HepG2 (cell line): ENCODE measurements at regions not wholly inside any gene's neighbourhood (a gene's known extent, or its start where the extent isn't known, plus 50 kb on each side); places are given as distances from the start of the nearest gene placed in this dataset.

ENCODE experiments used
- ATAC-seq: fragments of 200-7000 bp; cut with Tn5 transposase; 3 replicates; pipeline ENCODE4 v1.9.1; 2020; ENCODE audit warnings: mild to moderate bottlenecking, moderate library complexity
- BruUV-seq: library from RNA; stranded (reverse); fragments of 400-500 nt; replicated peaks from 2 replicates; lab custom pipeline; 2021; lab: Mats Ljungman, UMichigan
- CTCF ChIA-PET: fragments of 300-600 bp; formaldehyde crosslinking; extraction: SDS; loops from one replicate; lab custom pipeline; 2021; ENCODE audit warnings: low total read pairs, inconsistent platforms, low intra/inter-chr PET ratio; lab: Yijun Ruan, JAX
- POLR2A ChIA-PET: fragments of 350-600 bp; sonication (Branson Sonifier 250); formaldehyde crosslinking; loops from one replicate; lab custom pipeline; 2020; ENCODE audit warnings: antibody characterized with exemption, inconsistent platforms; lab: Yijun Ruan, JAX
- DNase-seq: peaks from one replicate; pipeline ENCODE4 v3.0.0-alpha.2; 2015; ENCODE audit warnings: low spot score
- FAIRE-seq: peaks from 3 replicates; lab custom pipeline; 2011; peaks lifted over from hg19 to GRCh38; lab: Jason Lieb, UNC
- H2AFZ ChIP-seq: one replicate; pipeline ENCODE4 v1.6.1; 2011; ENCODE audit warnings: low read length, inconsistent platforms
- H3K27ac ChIP-seq: fragments of 300-600 bp; 3 replicates; pipeline ENCODE4 v1.8.0; 2011; ENCODE audit warnings: mixed run types, mild to moderate bottlenecking, mixed read lengths, low read length, inconsistent platforms; ENCODE audit not compliant: insufficient read depth; ENCODE audit errors: extremely low read length
- H3K27me3 ChIP-seq, 2 experiments: fragments of 200-600 bp in 1 of 2; 2 replicates in 1 of 2; 3 replicates in 1 of 2; pipeline versions ENCODE4 v1.6.0 to v1.8.0; 2011; ENCODE audit warnings: low read length in 2 of 2, mild to moderate bottlenecking in 2 of 2, moderate library complexity in 2 of 2, inconsistent platforms in 1 of 2; ENCODE audit not compliant: insufficient read depth in 2 of 2, control insufficient read depth in 1 of 2
- H3K36me3 ChIP-seq, 2 experiments: fragments of 200-600 bp in 1 of 2; replicated peaks in 1 of 2; 2 replicates in 1 of 2; 3 replicates in 1 of 2; pipeline versions ENCODE4 v1.5.1 to v1.8.0; 2011; ENCODE audit warnings: low read length in 2 of 2, inconsistent platforms in 1 of 2; ENCODE audit not compliant: insufficient read depth in 2 of 2, control insufficient read depth in 1 of 2
- H3K4me1 ChIP-seq: 2 replicates; pipeline ENCODE4 v1.5.1; 2012; ENCODE audit warnings: low read length, inconsistent platforms; ENCODE audit not compliant: insufficient read depth
- H3K4me2 ChIP-seq: 2 replicates; pipeline ENCODE4 v1.6.0; 2011; ENCODE audit warnings: low read depth, low read length, inconsistent platforms
- H3K4me3 ChIP-seq, 3 experiments: fragments of 200-600 bp in 1 of 3; sonication (generic), shearing (Covaris generic) in 1 of 3; replicated peaks in 1 of 3; 2 replicates each; pipeline ENCODE4 v1.5.1; 2011 to 2016; ENCODE audit warnings: low read length in 3 of 3, inconsistent platforms in 2 of 3, low read depth in 2 of 3, mild to moderate bottlenecking in 2 of 3, control low read depth in 1 of 3, mixed read lengths in 1 of 3; ENCODE audit not compliant: insufficient read depth in 1 of 3
- H3K79me2 ChIP-seq: one replicate; pipeline ENCODE4 v1.6.1; 2011; ENCODE audit warnings: low read length, inconsistent platforms; ENCODE audit not compliant: insufficient read depth
- H3K9ac ChIP-seq: 2 replicates; pipeline ENCODE4 v1.6.0; 2011; ENCODE audit warnings: mild to moderate bottlenecking, low read depth, low read length, inconsistent platforms; ENCODE audit not compliant: insufficient read depth
- H3K9me3 ChIP-seq: 2 replicates; pipeline ENCODE4 v1.5.1; 2012; ENCODE audit warnings: mild to moderate bottlenecking, low read length
- H4K20me1 ChIP-seq: 2 replicates; pipeline ENCODE4 v1.6.0; 2011; ENCODE audit warnings: inconsistent platforms, mild to moderate bottlenecking, low read length, moderate library complexity; ENCODE audit not compliant: insufficient read depth
- AHR ChIP-seq: IDR thresholded peaks from 2 replicates; pipeline ENCODE4 v1.6.1; 2018; ENCODE audit warnings: missing genetic modification reagents, missing compliant biosample characterization
- ERF ChIP-seq: IDR thresholded peaks from 2 replicates; pipeline ENCODE4 v1.6.1; 2018; ENCODE audit warnings: missing biosample characterization, missing genetic modification reagents
- NFRKB ChIP-seq: fragments of 450-650 bp; IDR thresholded peaks from 2 replicates; pipeline ENCODE4 v1.6.1; 2017
- PAX8 ChIP-seq: sonication (generic); formaldehyde crosslinking; IDR thresholded peaks from 2 replicates; pipeline ENCODE4 v1.8.0; 2022; ENCODE audit warnings: mild to moderate bottlenecking, missing genetic modification reagents, borderline replicate concordance
- RXRA ChIP-seq: sonication (generic); formaldehyde crosslinking; IDR thresholded peaks from 2 replicates; pipeline ENCODE4 v1.5.1; 2020; ENCODE audit warnings: missing genetic modification reagents
- SMAD1 ChIP-seq: sonication (generic); formaldehyde crosslinking; IDR thresholded peaks from 2 replicates; pipeline ENCODE4 v1.4.0; 2020; ENCODE audit warnings: missing genetic modification reagents, low read depth, mild to moderate bottlenecking, borderline replicate concordance
- SP4 ChIP-seq: sonication (generic); formaldehyde crosslinking; IDR thresholded peaks from 2 replicates; pipeline ENCODE4 v1.8.1; 2023; ENCODE audit warnings: mild to moderate bottlenecking, missing genetic modification reagents
- ZFP37 ChIP-seq: sonication (generic); formaldehyde crosslinking; IDR thresholded peaks from 2 replicates; pipeline ENCODE4 v1.4.0; 2020; ENCODE audit warnings: missing genetic modification reagents, borderline replicate concordance
- ZFP62 ChIP-seq: sonication (generic); formaldehyde crosslinking; IDR thresholded peaks from 2 replicates; pipeline ENCODE4 v1.4.0; 2020; ENCODE audit warnings: missing genetic modification reagents
- ZNF335 ChIP-seq: sonication (generic); formaldehyde crosslinking; IDR thresholded peaks from 2 replicates; pipeline ENCODE4 v1.4.0; 2020; ENCODE audit warnings: missing genetic modification reagents
- ZNF598 ChIP-seq: sonication (generic); formaldehyde crosslinking; IDR thresholded peaks from 2 replicates; pipeline ENCODE4 v1.5.1; 2020; ENCODE audit warnings: mild to moderate bottlenecking, missing genetic modification reagents, borderline replicate concordance
- WGBS: methylation state at CpG from one replicate; pipeline ENCODE4 v1.1.6; 2017; ENCODE audit warnings: low lambda C conversion rate; 5-methylcytosine and 5-hydroxymethylcytosine counted together
- in situ Hi-C: cut with HindIII; loops from 2 replicates; pipeline ENCODE4 v1.10.0; 2017; ENCODE audit warnings: low pct_unique_long_range_greater_than_20kb; ENCODE audit not compliant: extremely low pct_ligation_motif_present
- intact Hi-C: fragments of 100-400 bp; cut with micrococcal nuclease; formaldehyde crosslinking; loops from one replicate; pipeline ENCODE4 v1.10.0; 2022; ENCODE audit not compliant: unreplicated experiment
- TF ChIP-seq, protein P1 (sequence below): IDR thresholded peaks from 2 replicates; pipeline ENCODE4 v1.4.0; 2020; ENCODE audit warnings: mild to moderate bottlenecking, missing genetic modification reagents
- TF ChIP-seq, protein P2 (sequence below): sonication (generic); formaldehyde crosslinking; IDR thresholded peaks from 2 replicates; pipeline ENCODE4 v1.8.1; 2023; ENCODE audit warnings: mild to moderate bottlenecking, missing genetic modification reagents
- TF ChIP-seq, protein P3 (sequence below): sonication (generic); formaldehyde crosslinking; IDR thresholded peaks from 2 replicates; pipeline ENCODE4 v1.8.0; 2022; ENCODE audit warnings: mild to moderate bottlenecking, missing genetic modification reagents, moderate library complexity
- TF ChIP-seq, protein P4 (sequence below): sonication (generic); formaldehyde crosslinking; IDR thresholded peaks from 2 replicates; pipeline ENCODE4 v1.9.0; 2022; ENCODE audit warnings: low read depth, missing genetic modification reagents
- TF ChIP-seq, protein P5 (sequence below): sonication (generic); formaldehyde crosslinking; IDR thresholded peaks from 2 replicates; pipeline ENCODE4 v1.4.0; 2020; ENCODE audit warnings: mild to moderate bottlenecking, missing genetic modification reagents, borderline replicate concordance

DNA sequence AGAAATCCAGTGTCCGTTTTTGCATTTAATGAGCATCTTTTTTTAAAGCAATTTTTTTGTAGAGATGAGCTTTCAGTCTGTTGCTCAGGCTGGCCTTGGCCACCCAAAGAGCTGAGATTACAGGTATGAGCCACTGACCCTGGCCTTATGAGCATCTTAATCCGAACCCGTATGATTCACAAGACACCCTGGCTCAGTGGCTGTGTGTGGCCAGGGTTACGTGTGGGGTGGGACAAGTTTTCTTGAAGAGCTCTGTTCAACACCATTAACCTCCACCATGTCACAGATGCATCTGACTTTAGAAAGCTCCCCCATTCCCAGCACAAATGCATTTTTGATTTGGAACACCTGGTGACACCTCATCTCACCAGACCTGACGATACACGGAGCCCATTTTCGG lies 166.5 kb upstream of the PITRM1 start (continued):
- TF ChIP-seq, protein P1, sequence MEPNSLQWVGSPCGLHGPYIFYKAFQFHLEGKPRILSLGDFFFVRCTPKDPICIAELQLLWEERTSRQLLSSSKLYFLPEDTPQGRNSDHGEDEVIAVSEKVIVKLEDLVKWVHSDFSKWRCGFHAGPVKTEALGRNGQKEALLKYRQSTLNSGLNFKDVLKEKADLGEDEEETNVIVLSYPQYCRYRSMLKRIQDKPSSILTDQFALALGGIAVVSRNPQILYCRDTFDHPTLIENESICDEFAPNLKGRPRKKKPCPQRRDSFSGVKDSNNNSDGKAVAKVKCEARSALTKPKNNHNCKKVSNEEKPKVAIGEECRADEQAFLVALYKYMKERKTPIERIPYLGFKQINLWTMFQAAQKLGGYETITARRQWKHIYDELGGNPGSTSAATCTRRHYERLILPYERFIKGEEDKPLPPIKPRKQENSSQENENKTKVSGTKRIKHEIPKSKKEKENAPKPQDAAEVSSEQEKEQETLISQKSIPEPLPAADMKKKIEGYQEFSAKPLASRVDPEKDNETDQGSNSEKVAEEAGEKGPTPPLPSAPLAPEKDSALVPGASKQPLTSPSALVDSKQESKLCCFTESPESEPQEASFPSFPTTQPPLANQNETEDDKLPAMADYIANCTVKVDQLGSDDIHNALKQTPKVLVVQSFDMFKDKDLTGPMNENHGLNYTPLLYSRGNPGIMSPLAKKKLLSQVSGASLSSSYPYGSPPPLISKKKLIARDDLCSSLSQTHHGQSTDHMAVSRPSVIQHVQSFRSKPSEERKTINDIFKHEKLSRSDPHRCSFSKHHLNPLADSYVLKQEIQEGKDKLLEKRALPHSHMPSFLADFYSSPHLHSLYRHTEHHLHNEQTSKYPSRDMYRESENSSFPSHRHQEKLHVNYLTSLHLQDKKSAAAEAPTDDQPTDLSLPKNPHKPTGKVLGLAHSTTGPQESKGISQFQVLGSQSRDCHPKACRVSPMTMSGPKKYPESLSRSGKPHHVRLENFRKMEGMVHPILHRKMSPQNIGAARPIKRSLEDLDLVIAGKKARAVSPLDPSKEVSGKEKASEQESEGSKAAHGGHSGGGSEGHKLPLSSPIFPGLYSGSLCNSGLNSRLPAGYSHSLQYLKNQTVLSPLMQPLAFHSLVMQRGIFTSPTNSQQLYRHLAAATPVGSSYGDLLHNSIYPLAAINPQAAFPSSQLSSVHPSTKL (CRISPR knock-in tag) = no peak
- TF ChIP-seq ZFP62 (CRISPR knock-in tag) = no peak
- TF ChIP-seq ZNF335 (CRISPR knock-in tag) = no peak
- TF ChIP-seq PAX8 (CRISPR knock-in tag) = no peak
- TF ChIP-seq ZFP37 (CRISPR knock-in tag) = no peak

DNA sequence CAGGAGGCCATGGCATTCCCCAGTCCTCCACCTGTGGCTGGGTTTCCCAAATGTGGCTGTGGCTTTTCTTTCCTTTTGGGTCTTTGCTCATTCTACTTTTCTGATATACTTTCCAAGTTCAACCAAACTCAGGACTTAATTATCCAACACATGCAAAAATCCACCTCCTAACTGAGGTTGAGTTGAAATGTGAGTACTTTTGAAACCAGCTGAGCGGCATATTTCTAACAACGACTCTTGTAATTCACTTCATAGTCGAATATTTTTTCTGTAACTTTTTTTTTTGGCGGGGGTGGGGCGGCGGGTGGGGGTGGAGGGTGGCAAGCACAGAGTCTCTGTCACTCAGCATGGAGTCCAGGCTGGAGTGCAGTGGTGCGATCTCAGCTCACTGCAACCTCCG lies 165.2 kb upstream of the PITRM1 start:
- Histone ChIP-seq H3K9me3 (no peaks in the 10 kb centered on the region), H3K27me3 (peaks cover 0 to 67% of the 10 kb centered on the region in 2 experiments; a peak in 2 of 5 replicates), H3K79me2 (no peaks in the 10 kb centered on the region), H3K4me2 (no peak overlapping the region), H4K20me1 (no peaks in the 10 kb centered on the region), H3K36me3 (no peaks in the 10 kb centered on the region), H3K27ac (no peak overlapping the region), H3K9ac (no peak overlapping the region), H2AFZ (no peak overlapping the region), H3K4me3 (no peak overlapping the region), H3K4me1 (no peaks in the 10 kb centered on the region)
- WGBS = 24% methylated on average over 8 of the region's 8 CpGs
- no TSS peak for BruUV-seq
- FAIRE-seq = no peak
- ChIA-PET POLR2A (no interaction called here), CTCF (no interaction called here)
- DNase-seq = no peak
- no peak for ATAC-seq
- in situ Hi-C loops (no loop called here), intact Hi-C loops (no loop called here)
- TF ChIP-seq, protein P2, sequence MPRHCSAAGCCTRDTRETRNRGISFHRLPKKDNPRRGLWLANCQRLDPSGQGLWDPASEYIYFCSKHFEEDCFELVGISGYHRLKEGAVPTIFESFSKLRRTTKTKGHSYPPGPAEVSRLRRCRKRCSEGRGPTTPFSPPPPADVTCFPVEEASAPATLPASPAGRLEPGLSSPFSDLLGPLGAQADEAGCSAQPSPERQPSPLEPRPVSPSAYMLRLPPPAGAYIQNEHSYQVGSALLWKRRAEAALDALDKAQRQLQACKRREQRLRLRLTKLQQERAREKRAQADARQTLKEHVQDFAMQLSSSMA (CRISPR knock-in tag) = no peak
- no peak for TF ChIP-seq ZNF598
- no peak for TF ChIP-seq SP4 (CRISPR knock-in tag)
- TF ChIP-seq AHR (CRISPR knock-in tag) = no peak
- TF ChIP-seq, protein P3, sequence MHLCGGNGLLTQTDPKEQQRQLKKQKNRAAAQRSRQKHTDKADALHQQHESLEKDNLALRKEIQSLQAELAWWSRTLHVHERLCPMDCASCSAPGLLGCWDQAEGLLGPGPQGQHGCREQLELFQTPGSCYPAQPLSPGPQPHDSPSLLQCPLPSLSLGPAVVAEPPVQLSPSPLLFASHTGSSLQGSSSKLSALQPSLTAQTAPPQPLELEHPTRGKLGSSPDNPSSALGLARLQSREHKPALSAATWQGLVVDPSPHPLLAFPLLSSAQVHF (CRISPR knock-in tag) = no peak
- TF ChIP-seq SMAD1 (CRISPR knock-in tag) = no peak
- TF ChIP-seq, protein P4, sequence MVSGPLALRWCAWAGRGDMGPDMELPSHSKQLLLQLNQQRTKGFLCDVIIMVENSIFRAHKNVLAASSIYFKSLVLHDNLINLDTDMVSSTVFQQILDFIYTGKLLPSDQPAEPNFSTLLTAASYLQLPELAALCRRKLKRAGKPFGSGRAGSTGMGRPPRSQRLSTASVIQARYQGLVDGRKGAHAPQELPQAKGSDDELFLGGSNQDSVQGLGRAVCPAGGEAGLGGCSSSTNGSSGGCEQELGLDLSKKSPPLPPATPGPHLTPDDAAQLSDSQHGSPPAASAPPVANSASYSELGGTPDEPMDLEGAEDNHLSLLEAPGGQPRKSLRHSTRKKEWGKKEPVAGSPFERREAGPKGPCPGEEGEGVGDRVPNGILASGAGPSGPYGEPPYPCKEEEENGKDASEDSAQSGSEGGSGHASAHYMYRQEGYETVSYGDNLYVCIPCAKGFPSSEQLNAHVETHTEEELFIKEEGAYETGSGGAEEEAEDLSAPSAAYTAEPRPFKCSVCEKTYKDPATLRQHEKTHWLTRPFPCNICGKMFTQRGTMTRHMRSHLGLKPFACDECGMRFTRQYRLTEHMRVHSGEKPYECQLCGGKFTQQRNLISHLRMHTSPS (CRISPR knock-in tag) = no peak
- TF ChIP-seq ERF = no peak
- TF ChIP-seq, protein P5, sequence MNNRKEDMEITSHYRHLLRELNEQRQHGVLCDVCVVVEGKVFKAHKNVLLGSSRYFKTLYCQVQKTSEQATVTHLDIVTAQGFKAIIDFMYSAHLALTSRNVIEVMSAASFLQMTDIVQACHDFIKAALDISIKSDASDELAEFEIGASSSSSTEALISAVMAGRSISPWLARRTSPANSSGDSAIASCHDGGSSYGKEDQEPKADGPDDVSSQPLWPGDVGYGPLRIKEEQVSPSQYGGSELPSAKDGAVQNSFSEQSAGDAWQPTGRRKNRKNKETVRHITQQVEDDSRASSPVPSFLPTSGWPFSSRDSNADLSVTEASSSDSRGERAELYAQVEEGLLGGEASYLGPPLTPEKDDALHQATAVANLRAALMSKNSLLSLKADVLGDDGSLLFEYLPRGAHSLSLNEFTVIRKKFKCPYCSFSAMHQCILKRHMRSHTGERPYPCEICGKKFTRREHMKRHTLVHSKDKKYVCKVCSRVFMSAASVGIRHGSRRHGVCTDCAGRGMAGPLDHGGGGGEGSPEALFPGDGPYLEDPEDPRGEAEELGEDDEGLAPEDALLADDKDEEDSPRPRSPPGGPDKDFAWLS (CRISPR knock-in tag) = no peak
- TF ChIP-seq RXRA = no peak
- TF ChIP-seq ZFP62 (CRISPR knock-in tag) = no peak
- TF ChIP-seq NFRKB = no peak
